Thyroid gland (tissue), 4 donors: ENCODE measurements at regions not wholly inside any gene's neighbourhood (a gene's known extent, or its start where the extent isn't known, plus 50 kb on each side); places are given as distances from the start of the nearest gene placed in this dataset.
"Not testable (repeated sequence)": the region's sequence is repeated elsewhere in the genome, so short reads cannot be mapped to it uniquely, and the experiment has no call there.

Experiments used
- DNase-seq, 2 donors: peaks; one replicate each; pipeline ENCODE4 v3.0.0-alpha.2; 2019
- H3K27ac ChIP-seq, 3 donors: fragments of 200-600 bp; sonication (generic); 1 replicate in 2 of 3; 2 replicates in 1 of 3; pipeline ENCODE4 v1.5.1; 2016 to 2019; ENCODE audit warnings: mild to moderate bottlenecking in 1 of 3, moderate library complexity in 1 of 3
- H3K27me3 ChIP-seq: fragments of 200-600 bp; sonication (generic); one replicate; pipeline ENCODE4 v1.5.1; 2019
- H3K36me3 ChIP-seq, 2 donors: fragments of 200-600 bp; sonication (generic); one replicate each; pipeline ENCODE4 v1.5.1; 2016 to 2019
- H3K4me1 ChIP-seq, 2 donors: fragments of 200-600 bp; sonication (generic); one replicate each; pipeline ENCODE4 v1.5.1; 2017 to 2019
- H3K4me3 ChIP-seq, 3 donors: fragments of 200-600 bp; sonication (generic); replicated peaks in 1 of 3; 1 replicate in 2 of 3; 2 replicates in 1 of 3; pipeline ENCODE4 v1.5.1; 2016; ENCODE audit warnings: mild to moderate bottlenecking in 1 of 3
- H3K9me3 ChIP-seq: fragments of 200-600 bp; sonication (generic); one replicate; pipeline ENCODE4 v1.5.1; 2017
- CTCF ChIP-seq, 6 experiments: fragments of 200-600 bp in 3 of 6; fragments of 450-650 bp in 3 of 6; sonication (generic) in 3 of 6; IDR thresholded peaks; one replicate each; pipeline ENCODE4 v1.5.1; 2016 to 2019; ENCODE audit warnings: antibody characterized with exemption in 6 of 6, mild to moderate bottlenecking in 2 of 6, inconsistent platforms in 1 of 6, moderate library complexity in 1 of 6
- POLR2A ChIP-seq, 2 donors: fragments of 450-650 bp; IDR thresholded peaks; one replicate each; pipeline ENCODE4 v1.6.1; 2017; ENCODE audit warnings: antibody characterized with exemption in 2 of 2, mild to moderate bottlenecking in 2 of 2, moderate library complexity in 1 of 2
- WGBS, 2 donors: methylation state at CpG; one replicate each; pipeline ENCODE4 v1.1.5; 2017; 5-methylcytosine and 5-hydroxymethylcytosine counted together
- intact Hi-C: fragments of 100-400 bp; cut with DNase I; formaldehyde crosslinking; loops from one replicate; pipeline ENCODE4 v1.15.1; 2023

GRCh38 chr4:60485276-60485675, 714.9 kb upstream of the ADGRL3 start:
- no peak overlapping the region for H3K27ac ChIP-seq
- WGBS, 2 donors: 74 to 79% methylated on average over 3 of the region's 3 CpGs
- intact Hi-C loops: no loop called here
- TF ChIP-seq POLR2A (IDR thresholded peaks at IDR 0.05): no peak
- TF ChIP-seq CTCF (IDR thresholded peaks at IDR 0.05): no peak
- no peaks in the 10 kb centered on the region for H3K27me3 ChIP-seq
- H3K9me3 ChIP-seq: no peaks in the 10 kb centered on the region
- H3K4me3 ChIP-seq: no peak overlapping the region
- no peaks in the 10 kb centered on the region for H3K4me1 ChIP-seq
- H3K36me3 ChIP-seq: no peaks in the 10 kb centered on the region
- DNase-seq: no peak

GRCh38 chr4:60487118-60487761, 712.9 kb upstream of the ADGRL3 start:
- intact Hi-C loops, DNase-seq, H3K9me3 ChIP-seq, H3K4me1 ChIP-seq, H3K4me3 ChIP-seq, H3K27ac ChIP-seq, H3K27me3 ChIP-seq, H3K36me3 ChIP-seq: not testable (repeated sequence)
- WGBS, 2 donors: 75 to 85% methylated on average over 3 of the region's 3 CpGs

- no peak overlapping the region for H3K27ac ChIP-seq
- DNase-seq: no peak
- no peaks in the 10 kb centered on the region for H3K4me1 ChIP-seq
- no peaks in the 10 kb centered on the region for H3K36me3 ChIP-seq
- no peaks in the 10 kb centered on the region for H3K27me3 ChIP-seq
- no peaks in the 10 kb centered on the region for H3K9me3 ChIP-seq
- WGBS, 2 donors: 62 to 72% methylated on average over 1 of the region's 1 CpG
- intact Hi-C loops: no loop called here
- no peak for TF ChIP-seq CTCF (IDR thresholded peaks at IDR 0.05)
- TF ChIP-seq POLR2A (IDR thresholded peaks at IDR 0.05): no peak
- H3K4me3 ChIP-seq: no peak overlapping the region
Measured at GRCh38 chr4:60500810-60501209, 699.3 kb upstream of the ADGRL3 start.

- H3K9me3 ChIP-seq: no peaks in the 10 kb centered on the region
- intact Hi-C loops: no loop called here
- H3K4me1 ChIP-seq: no peaks in the 10 kb centered on the region
- TF ChIP-seq CTCF (IDR thresholded peaks at IDR 0.05): no peak
- no peak for TF ChIP-seq POLR2A (IDR thresholded peaks at IDR 0.05)
- no peaks in the 10 kb centered on the region for H3K36me3 ChIP-seq
- no peak overlapping the region for H3K4me3 ChIP-seq
- DNase-seq: no peak
- H3K27ac ChIP-seq: no peak overlapping the region
- H3K27me3 ChIP-seq: no peaks in the 10 kb centered on the region
Measured at GRCh38 chr4:60502733-60503132, 697.4 kb upstream of the ADGRL3 start.

GRCh38 chr4:60506061-60506460, 694.1 kb upstream of the ADGRL3 start:
- TF ChIP-seq CTCF (IDR thresholded peaks at IDR 0.05) (no peak), POLR2A (IDR thresholded peaks at IDR 0.05) (no peak)
- no peaks in the 10 kb centered on the region for H3K4me1 ChIP-seq
- H3K27ac ChIP-seq: no peak overlapping the region
- DNase-seq: no peak
- intact Hi-C loops: no loop called here
- no peaks in the 10 kb centered on the region for H3K27me3 ChIP-seq
- H3K4me3 ChIP-seq: no peak overlapping the region
- H3K36me3 ChIP-seq: no peaks in the 10 kb centered on the region
- WGBS, 2 donors: 82 to 92% methylated on average over 1 of the region's 1 CpG
- H3K9me3 ChIP-seq: no peaks in the 10 kb centered on the region

GRCh38 chr4:60522265-60522664, 677.9 kb upstream of the ADGRL3 start:
- Histone ChIP-seq H3K9me3 (no peaks in the 10 kb centered on the region), H3K4me1 (no peaks in the 10 kb centered on the region), H3K36me3 (no peaks in the 10 kb centered on the region), H3K27ac (no peak overlapping the region), H3K27me3 (no peaks in the 10 kb centered on the region), H3K4me3 (no peak overlapping the region)
- DNase-seq: no peak
- 73 to 74% methylated on average over 3 of the region's 3 CpGs for WGBS, 2 donors
- intact Hi-C loops: no loop called here
- TF ChIP-seq CTCF (IDR thresholded peaks at IDR 0.05) (no peak), POLR2A (IDR thresholded peaks at IDR 0.05) (no peak)
